GM12875 (cell line): ENCODE measurements at regions not wholly inside any gene's neighbourhood (a gene's known extent, or its start where the extent isn't known, plus 50 kb on each side); places are given as distances from the start of the nearest gene placed in this dataset.

Experiments
- H3K4me3 ChIP-seq: one replicate; pipeline ENCODE4 v1.5.1; 2011; ENCODE audit warnings: low read depth, low read length, control low read depth
- TF ChIP-seq, protein P1 (sequence below): IDR thresholded peaks from 2 replicates; pipeline ENCODE4 v1.5.1; 2011; ENCODE audit warnings: low read depth, mild to moderate bottlenecking, control low read depth, inconsistent platforms, low read length, moderate library complexity, borderline replicate concordance; ENCODE audit not compliant: insufficient read depth

DNA sequence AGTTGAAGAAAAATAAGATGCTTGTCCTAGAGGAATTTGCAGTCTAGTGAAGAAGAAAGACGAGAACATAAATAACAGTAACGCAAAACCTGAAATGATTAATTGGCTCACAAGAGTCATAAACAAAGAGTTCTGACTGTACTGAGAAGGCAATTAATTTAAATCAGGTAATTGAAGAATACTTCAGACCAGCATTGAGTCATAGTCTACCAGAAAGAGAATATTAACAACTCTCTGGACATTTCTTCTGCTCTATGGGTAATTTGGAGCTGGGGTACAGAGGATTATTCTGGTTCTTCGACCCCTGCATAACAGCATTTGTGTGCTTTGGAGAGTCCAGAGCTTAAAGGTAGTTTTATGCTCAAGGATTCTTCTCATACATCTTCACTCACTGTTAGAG, 390.3 kb upstream of the DCN start:
- TF ChIP-seq, protein P1, sequence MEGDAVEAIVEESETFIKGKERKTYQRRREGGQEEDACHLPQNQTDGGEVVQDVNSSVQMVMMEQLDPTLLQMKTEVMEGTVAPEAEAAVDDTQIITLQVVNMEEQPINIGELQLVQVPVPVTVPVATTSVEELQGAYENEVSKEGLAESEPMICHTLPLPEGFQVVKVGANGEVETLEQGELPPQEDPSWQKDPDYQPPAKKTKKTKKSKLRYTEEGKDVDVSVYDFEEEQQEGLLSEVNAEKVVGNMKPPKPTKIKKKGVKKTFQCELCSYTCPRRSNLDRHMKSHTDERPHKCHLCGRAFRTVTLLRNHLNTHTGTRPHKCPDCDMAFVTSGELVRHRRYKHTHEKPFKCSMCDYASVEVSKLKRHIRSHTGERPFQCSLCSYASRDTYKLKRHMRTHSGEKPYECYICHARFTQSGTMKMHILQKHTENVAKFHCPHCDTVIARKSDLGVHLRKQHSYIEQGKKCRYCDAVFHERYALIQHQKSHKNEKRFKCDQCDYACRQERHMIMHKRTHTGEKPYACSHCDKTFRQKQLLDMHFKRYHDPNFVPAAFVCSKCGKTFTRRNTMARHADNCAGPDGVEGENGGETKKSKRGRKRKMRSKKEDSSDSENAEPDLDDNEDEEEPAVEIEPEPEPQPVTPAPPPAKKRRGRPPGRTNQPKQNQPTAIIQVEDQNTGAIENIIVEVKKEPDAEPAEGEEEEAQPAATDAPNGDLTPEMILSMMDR, result no peak
- no peak overlapping the region for H3K4me3 ChIP-seq

DNA sequence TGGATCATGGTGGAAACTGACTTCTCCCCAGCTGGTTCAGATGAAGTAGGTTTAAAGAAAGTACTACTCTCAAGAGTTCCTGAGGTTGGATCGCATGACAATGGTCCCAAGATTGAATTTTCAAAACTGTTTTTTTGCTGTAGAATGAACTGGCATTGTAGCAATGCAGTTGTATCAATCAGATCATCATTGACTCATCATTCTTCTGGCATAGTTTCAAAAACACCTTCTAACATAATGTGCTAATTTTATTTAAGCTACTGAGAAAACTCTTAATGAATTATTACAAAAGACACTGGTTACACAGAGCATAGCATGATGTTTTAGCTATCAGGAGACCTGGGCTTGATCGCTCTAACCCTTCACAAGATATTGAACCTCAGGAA, 384.5 kb upstream of the DCN start:
- TF ChIP-seq, protein P1, result no peak

DNA sequence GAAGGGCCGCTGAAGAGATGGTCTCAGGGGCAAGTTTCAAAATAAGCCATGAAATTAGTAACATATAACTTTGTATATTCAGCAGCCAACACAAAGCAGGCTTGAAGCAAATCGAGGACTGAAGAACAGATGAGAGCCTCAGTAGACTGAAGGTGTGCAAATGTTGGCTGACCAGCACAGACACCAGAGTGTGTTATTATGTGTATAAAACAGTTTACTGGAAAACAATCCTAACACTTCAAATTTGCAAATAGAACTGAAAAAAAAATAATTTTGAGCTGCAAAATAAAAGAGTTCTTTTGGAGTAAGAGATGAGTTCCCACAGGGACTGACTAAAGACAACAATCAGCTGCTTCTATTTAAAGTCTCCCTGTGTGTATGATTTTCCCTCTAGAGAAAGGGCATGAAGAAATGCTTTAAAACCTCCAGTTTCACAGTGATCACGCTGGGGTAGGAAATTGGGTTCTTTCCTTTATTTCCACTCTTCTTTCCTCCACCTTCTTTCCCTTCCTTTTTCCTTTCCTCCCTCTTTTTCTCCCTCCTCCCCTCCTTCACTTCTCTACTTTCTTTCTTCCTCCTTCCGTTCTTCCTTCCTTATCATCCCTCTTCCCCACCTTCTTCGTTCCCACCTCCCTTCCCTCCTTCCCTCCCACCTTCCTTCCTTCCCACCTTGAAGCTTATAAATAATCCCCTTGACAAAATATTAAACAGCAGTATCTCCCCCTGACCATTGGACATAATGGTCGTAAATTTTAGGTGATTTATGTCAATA, 383.9 kb upstream of the DCN start:
- TF ChIP-seq, protein P1, result no peak
- H3K4me3 ChIP-seq, result no peak overlapping the region

More for the DNA sequence above, 384.5 kb upstream of the DCN start:
- no peak overlapping the region for H3K4me3 ChIP-seq

DNA sequence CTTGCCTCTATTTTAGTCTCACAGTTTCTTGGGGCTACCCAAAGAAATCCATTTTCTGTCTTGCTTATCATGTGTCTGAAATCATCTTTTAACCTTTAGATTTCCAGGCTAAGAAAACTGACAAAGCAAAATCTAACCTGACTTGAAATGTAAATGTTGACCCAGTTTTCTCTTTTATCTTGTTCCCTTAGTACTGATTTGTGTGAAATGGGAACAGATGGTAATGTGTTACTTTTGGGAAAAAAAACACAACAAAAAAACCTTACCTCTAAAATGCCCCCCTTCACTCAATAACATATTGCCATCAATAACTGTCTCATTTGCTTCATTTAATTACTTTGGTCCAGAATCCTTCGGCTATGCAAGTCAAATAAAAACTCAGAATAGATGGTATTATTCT, 383.2 kb upstream of the DCN start:
- TF ChIP-seq, protein P1, result no peak
- H3K4me3 ChIP-seq, result no peak overlapping the region

DNA sequence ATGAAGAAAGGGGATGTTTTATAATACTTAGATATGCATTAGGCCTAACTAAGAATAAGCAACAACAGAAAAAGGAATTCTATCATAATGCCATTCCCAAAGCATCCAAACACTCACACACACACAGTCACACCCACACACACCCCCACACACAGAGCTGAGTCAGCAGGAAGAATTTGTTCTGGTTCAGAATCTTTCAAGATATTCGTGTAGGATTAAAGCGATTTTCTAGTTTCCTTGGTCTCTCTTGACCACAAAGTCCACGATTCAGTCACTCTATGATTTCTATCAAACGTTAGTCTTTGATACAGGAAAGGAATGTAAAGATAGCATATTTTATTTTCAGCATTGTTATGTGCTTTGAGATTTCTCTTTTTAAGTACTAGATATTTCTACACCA, 382.6 kb upstream of the DCN start:
- TF ChIP-seq, protein P1, result no peak
- H3K4me3 ChIP-seq, result no peak overlapping the region

DNA sequence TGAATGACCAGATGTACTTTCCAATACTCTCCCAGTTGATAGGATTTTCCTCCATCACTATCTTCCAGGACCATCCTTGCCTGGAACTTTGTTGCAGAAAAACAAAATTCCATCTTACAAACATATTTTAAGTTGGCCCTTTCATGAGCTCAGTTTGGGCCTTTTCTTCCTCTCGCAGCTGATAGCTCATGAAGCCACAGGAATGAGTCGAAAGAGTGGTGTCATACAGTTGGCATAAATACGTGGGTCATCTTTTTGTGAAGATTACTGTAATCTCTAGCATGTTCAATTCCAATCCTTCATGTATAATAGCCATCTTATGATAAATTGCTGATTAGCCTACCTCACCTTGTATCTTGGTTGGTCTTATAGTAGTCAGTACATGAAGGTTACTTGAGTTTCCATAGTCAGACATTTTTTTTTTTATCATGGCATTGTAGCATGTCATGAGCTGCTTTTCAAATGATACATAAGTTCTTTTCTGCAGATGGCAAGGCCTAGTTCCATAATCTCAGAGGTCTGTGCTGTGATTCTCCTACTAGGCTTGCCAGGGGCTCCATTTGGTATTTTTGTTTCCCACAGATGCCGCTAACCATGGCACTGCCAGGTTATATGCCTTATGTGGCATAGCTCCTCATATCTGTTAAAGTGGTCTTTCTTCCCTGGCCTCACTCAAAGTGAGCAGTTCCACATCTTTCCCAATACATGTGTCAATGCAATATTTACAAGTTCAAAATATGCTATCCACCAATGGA, 380.6 kb upstream of the DCN start:
- TF ChIP-seq, protein P1, result no peak

DNA sequence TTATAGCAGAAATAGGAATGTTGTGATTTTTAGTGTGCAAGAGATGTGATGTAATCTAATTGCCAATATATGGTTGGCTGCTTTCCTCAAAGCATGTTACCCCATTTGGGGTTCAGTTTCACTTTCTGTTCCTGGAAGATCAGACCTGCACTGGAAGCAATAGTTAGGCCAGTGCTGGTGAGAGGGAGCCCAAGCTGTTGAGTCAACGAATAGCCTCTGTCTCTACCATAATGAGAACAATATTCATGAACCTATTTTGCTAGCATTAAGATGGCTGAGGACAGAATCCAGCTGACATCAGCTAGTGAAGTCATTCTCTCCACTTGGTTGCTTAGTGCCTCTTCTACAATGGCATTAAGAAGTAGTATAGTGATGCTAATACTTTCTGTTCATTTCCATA, 379.9 kb upstream of the DCN start:
- H3K4me3 ChIP-seq, result no peak overlapping the region
- TF ChIP-seq, protein P1, result no peak

More for the DNA sequence above, 380.6 kb upstream of the DCN start:
- no peak overlapping the region for H3K4me3 ChIP-seq
